ENCODE measurements at regions not wholly inside any gene's neighbourhood (a gene's known extent, or its start where the extent isn't known, plus 50 kb on each side); places are given as distances from the start of the nearest gene placed in this dataset.
"Not testable (repeated sequence)": the region's sequence is repeated elsewhere in the genome, so short reads cannot be mapped to it uniquely, and the experiment has no call there.

DNA sequence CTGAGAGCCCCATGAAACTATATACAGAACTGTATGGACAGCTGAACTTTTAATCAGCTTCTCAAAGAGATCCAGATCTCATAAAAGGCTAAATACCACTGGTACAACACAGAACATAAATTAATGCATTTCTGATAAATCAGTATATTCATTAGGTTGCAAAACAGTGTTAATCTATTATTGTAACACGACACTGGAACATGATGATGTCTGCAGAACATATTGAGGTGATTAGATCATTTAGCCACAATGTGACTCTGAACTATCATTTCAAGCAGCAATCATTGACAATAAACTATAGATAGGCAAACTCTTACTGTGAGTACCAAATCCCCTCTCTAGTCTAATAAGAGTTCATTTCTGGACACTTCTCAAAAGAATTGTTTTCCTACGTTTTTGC is 50.3 kb downstream of the GASK1B start:
- H3K4me3 ChIP-seq (ENCODE audit: low read depth, low read length): no peak overlapping the region
- DNase-seq: no peak
- no peak for TF ChIP-seq CTCF (IDR thresholded peaks at IDR 0.05; ENCODE audit: low read depth, low read length, missing control alignments)
- no peak overlapping the region for H3K27ac ChIP-seq
- H3K27me3 ChIP-seq (replicated peaks): no peaks in the 10 kb centered on the region
- no peaks in the 10 kb centered on the region for H3K36me3 ChIP-seq (replicated peaks)
- in situ Hi-C loops (cut with HindIII; ENCODE audit: low pct_ligation_motif_present, low sequenced_read_pairs): no loop called here

DNA sequence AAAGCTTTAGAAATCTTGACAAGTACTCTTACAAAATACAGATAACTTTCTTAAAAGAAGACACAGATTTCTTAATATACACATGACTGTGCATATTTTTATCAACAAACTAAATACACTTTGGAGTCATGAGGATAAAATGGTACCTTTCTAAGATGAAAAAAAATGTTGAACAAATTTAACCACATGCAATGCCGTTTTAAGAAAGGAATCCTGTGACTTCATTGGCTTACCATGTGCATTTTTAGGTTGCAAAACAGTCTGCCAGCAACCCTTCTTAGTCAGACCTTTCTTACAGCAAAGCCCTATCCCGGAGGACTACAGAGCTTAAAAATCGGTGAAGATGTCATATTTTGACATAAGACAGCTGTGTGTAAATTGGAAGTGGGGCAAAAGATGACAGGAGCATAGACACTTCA is 51.7 kb downstream of the GASK1B start:
- Histone ChIP-seq H3K27me3 (replicated peaks) (no peaks in the 10 kb centered on the region), H3K36me3 (replicated peaks) (no peaks in the 10 kb centered on the region), H3K27ac (peak overlapping the region; percentile 75), H3K4me3 (ENCODE audit: low read depth, low read length) (no peak overlapping the region)
- TF ChIP-seq CTCF (IDR thresholded peaks at IDR 0.05; ENCODE audit: low read depth, low read length, missing control alignments): no peak
- peak; percentile 95 for DNase-seq
- in situ Hi-C loops (cut with HindIII; ENCODE audit: low pct_ligation_motif_present, low sequenced_read_pairs): no loop called here

DNA sequence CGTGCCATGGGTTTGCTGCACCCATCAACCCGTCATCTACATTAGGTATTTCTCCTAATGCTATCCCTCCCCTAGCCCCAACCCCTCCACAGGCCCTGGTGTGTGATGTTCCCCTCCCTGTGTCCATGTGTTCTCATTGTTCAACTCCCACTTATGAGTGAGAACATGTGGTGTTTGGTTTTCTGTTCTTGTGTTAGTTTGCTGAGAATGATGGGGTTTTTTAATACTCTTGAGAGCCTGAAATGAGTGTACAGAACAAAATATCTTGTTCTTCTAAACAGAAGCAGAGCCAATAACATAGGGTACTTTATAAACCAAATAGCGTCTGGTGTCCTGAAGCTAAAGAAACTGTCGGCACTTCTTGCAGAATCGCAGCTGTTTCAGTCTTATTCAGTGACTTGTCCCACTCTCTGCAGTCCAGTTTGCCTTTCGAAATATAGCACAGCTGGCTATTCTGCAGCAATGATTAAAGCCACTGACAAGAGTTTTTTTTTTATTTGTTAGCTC is 52.1 kb downstream of the GASK1B start:
- in situ Hi-C loops (cut with HindIII; ENCODE audit: low pct_ligation_motif_present, low sequenced_read_pairs); H3K27me3 ChIP-seq (replicated peaks); H3K4me3 ChIP-seq (ENCODE audit: low read depth, low read length); H3K36me3 ChIP-seq (replicated peaks): not testable (repeated sequence)
- H3K27ac ChIP-seq: peak overlapping the region; percentile 75
- peak; percentile 36 for DNase-seq

- in situ Hi-C loops (cut with HindIII; ENCODE audit: low pct_ligation_motif_present, low sequenced_read_pairs): no loop called here
- Histone ChIP-seq H3K4me3 (ENCODE audit: low read depth, low read length) (no peak overlapping the region), H3K27me3 (replicated peaks) (no peaks in the 10 kb centered on the region), H3K27ac (no peak overlapping the region), H3K36me3 (replicated peaks) (no peaks in the 10 kb centered on the region)
- TF ChIP-seq CTCF (IDR thresholded peaks at IDR 0.05; ENCODE audit: low read depth, low read length, missing control alignments): no peak
- DNase-seq: no peak
Observed at GRCh38 chr4:158112611-158113010, 60.2 kb downstream of the GASK1B start.

- Histone ChIP-seq H3K36me3 (replicated peaks) (no peaks in the 10 kb centered on the region), H3K27ac (no peak overlapping the region), H3K4me3 (ENCODE audit: low read depth, low read length) (no peak overlapping the region), H3K27me3 (replicated peaks) (no peaks in the 10 kb centered on the region)
- in situ Hi-C loops (cut with HindIII; ENCODE audit: low pct_ligation_motif_present, low sequenced_read_pairs): no loop called here
- TF ChIP-seq CTCF (IDR thresholded peaks at IDR 0.05; ENCODE audit: low read depth, low read length, missing control alignments): no peak
- DNase-seq: peak; percentile 16
Observed at GRCh38 chr4:158111241-158111640, 61.6 kb downstream of the GASK1B start.

- no peaks in the 10 kb centered on the region for H3K36me3 ChIP-seq (replicated peaks)
- no peak overlapping the region for H3K4me3 ChIP-seq (ENCODE audit: low read depth, low read length)
- H3K27me3 ChIP-seq (replicated peaks): no peaks in the 10 kb centered on the region
- TF ChIP-seq CTCF (IDR thresholded peaks at IDR 0.05; ENCODE audit: low read depth, low read length, missing control alignments): no peak
- DNase-seq: no peak
- H3K27ac ChIP-seq: no peak overlapping the region
- in situ Hi-C loops (cut with HindIII; ENCODE audit: low pct_ligation_motif_present, low sequenced_read_pairs): no loop called here
Observed at GRCh38 chr4:158102904-158103303, 69.9 kb downstream of the GASK1B start.
